ENCODE measurements at regions not wholly inside any gene's neighbourhood (a gene's known extent, or its start where the extent isn't known, plus 50 kb on each side); places are given as distances from the start of the nearest gene placed in this dataset.

DNA sequence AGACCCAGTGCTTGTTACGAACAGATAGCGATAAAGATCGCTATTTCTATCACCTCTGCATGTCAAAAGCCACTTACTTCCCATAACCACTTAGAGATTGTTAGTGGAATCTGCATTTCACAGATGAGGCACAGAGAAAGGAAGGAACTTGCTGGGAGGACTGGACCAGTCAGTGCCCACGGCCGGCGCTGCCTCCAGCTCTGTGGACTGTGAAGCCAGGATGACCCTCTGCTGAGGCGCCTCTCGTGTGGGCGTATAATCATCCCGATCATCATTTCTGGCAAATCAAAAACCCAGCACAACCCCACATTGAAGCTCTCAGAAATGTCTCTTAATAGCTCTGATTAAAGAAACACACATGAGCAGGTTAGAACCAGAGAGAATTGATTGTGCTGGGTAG, 61.5 kb upstream of the ADRA2C start:
- DNase-seq (ENCODE audit: low spot score): no peak

GRCh38 chr4:3703677-3704521, 62.3 kb upstream of the ADRA2C start:
- DNase-seq (ENCODE audit: low spot score): no peak

DNA sequence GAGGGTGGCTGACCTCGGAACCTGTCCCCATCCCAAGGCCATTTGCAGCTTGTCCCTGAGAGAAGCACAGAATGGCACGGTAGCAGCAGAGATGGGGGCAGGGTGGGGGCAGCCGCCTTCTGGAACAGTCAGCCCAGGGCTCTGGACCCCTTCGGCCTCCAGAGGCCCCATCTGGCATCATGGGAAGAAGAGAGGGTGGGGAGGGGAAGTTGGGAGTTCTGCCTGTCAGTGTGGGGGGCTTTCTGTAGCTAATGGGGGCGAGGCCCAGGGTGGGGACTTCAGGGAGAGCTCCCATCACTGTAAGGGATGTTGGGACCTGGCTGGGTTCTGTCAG, 62.9 kb upstream of the ADRA2C start:
- DNase-seq (ENCODE audit: low spot score): no peak

DNA sequence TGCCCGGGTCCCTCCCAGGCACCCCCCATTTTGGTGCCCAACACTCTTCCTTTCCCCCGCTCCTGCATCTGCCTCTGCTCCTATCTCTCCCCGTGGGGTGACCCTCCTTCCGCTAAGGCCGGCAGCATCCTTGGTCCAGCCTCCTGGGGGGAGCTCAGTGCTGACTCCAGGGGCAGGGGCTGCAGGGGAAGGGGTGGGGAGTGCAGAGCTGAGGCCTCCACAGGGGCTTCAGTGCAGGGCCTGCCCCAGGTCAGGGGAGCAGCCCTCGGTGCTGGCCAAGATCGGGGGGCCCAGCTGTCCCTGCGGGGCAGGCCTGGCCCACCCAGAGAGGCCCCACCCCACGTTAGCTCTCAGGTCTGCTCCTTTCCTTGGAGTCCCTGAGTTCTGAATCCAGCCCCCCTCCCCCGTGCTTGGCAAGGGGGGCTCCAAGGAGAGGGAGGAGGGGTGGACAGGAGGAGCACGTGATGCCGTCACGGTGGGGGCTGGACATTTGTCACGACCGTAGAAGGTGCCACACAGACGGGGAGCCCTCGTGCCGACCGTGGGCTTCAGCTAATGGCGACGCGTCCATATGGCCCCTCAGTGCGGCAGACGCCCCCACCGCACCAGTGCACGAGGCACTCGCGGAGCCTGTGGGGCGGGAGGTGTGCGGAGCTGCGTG, 63.5 kb upstream of the ADRA2C start:
- DNase-seq (ENCODE audit: low spot score): no peak

DNA sequence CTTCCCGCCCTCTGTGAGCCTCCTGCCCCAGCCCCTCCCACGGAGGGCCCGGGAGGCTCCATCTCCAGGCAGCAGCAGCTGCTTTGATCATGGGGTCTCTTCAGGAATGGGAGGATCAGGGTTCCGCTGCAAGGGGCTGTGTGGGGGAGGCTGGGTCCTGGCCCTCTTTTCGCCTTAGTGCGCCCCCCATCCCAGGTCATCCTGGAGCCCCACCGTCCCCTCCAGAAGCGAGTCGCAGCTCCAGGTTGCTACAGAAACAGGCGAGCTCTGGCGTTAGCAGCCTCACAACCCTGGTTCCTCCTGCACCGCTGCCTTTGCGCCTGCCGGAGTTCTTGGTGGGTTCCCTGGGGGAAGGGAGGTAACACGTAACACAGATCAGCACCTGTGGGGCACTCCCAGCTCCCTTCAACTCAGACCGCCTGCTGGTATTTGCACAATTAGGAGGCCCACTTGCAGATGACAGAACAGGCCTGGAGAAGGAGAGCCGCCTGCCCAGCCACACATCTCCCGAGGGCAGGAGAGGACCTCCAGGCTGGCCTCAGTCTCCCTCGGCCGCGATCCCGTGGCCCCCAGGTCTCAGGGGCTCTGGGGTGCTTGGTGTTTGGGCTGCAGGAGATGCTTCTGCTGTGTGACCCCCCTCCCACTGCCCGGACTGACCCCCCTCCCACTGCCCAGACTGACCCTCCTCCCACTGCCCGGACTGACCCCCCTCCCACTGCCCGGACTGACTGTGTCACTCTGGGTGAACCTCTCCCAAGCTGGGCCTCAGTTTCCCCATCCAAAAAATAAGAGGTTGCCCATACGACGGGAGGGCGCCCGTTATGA, 64.2 kb upstream of the ADRA2C start:
- DNase-seq (ENCODE audit: low spot score): no peak

DNA sequence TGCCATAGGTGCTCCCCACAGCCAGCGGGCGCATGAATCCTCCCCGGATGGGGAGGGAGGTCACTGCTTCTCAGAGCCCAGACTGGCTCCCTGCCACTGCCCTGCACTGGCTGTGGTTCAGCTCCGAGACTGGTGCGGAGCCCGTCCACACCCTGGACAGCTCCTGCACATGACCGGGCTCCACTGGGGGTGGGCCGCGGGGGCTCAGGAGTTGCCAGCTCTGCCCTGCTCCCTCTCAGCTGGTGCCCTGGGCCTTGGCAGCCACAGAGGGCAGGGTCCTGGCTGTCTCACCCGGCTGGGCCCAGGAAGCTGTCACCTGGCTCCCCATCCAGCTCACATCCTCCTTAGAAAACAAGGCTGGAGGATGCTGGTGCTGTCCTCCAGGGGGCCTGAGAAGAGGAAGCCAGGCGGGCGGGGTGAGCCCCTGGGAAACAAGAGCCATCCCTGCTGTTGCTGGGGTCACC, 64.9 kb upstream of the ADRA2C start:
- no peak for DNase-seq (ENCODE audit: low spot score)

GRCh38 chr4:3700736-3701135, 65.4 kb upstream of the ADRA2C start:
- DNase-seq (ENCODE audit: low spot score): no peak

DNA sequence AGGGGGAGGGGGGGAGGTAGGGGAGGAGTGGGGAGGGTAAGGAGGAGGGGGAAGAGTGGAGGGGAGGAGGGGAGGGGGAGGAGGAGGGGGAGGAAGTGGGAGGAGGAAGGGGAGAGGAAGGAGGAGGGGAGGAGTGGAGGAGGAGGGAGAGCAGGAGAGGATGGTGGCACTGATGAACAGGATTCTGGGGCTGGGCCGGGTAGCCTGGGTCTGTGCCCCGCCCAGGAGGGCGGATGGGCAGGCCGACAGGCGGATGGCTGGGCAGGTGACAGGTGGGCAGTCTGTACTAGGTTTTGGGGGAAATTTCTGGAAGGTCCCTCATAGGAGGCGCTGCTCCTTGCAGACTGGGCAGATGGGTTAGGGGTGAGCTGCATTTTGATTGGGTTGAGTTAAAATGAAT, 66.0 kb upstream of the ADRA2C start:
- no peak for DNase-seq (ENCODE audit: low spot score)

GRCh38 chr4:3699678-3700077, 66.5 kb upstream of the ADRA2C start:
- DNase-seq (ENCODE audit: low spot score): no peak

DNA sequence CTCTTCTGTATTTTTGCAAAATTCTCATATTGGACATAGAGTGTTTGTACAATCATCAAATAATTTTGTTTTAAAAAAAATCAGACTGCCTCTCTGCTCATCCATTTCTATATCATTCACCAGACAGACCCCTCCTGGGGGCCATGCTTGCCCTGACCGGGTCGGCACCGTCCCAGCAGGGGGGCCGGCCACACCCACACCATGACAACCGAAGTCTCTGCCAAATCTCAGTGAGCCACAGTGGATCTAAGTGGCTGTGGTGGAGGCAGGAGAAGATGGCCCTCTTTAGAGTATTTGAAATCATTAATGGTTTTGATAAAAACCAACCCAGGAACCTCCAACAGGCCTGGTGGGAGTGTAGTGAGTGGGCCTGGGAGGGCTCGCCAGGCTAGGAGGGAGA, 66.9 kb upstream of the ADRA2C start:
- no peak for DNase-seq (ENCODE audit: low spot score)

GRCh38 chr4:3697033-3697432, 69.2 kb upstream of the ADRA2C start:
- no peak for DNase-seq (ENCODE audit: low spot score)

DNA sequence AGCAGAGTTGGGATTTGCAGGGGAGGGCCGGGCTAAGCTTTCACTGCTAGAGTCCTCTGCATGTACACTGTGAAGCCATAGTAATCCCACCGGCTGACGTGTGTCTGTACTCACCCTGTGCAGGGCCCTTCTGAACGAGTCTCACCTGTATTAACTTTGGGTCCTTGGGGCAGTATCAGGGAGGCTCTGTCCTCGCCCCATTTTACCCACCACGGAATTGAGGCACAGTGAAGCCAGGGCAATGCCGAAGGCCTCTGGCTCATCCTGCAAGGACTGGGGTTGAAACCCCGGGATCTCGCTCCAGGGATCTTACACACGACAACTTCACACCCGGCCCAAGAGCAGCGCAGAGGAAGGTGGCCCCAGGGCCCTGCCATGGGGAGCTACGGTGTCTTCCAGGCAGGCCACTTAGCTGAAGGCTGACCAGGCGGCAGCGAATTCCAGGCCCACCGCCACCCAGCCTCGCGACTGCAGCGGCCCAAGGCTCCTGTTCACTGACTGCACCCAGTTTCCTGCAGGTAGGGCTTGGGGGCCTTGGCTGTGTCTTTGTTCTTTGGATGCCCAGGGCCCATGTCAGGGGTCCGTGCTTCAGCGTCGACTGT, 75.5 kb upstream of the ADRA2C start:
- no peak for DNase-seq (ENCODE audit: low spot score)

DNA sequence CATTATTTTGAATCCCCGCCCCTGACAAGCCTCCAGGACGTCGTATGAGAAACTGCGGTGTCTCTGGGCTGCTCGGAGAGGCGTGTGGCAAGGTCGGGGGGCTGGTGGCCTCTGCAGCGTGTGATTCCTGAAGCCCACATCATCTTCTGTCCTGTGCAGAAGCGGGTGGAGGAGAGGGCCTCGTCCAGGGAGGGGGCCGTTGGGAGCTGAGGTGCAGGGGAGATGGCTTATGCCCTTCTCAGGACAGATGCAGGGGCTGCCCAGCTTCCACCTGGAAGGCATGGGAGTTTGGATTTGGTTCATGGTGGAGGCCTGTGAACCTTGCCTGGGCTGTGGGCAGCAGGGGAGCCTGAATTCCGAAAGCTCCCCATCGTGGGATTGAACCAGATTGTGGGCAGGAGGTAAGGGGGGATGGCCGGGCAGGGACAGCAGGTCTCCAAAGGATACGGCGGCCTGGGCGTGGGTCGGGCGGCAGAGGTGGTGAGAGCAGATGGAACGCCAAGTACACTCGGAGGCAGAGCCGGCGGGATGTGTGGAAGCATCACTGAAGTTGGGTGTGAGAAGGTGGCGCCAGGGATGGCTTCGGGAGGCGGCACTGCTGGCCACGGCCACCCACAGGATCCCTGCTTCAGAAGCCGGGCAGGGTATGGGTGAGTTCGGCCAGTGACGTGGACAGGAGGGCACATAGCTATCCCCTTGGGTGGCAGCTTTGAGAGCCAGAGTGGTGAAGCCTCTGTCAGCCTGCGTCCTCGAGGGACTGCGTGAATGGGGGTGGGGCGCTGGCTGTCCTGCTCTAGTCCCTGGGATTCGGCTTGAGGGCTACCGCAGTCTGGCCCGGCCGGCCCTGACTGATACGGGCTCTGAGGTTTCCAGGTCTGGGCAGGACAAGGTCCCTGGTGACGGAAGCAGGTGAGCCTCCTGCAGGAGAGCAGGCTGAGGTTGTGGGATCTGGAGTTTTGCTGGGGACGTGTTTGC, 76.3 kb upstream of the ADRA2C start:
- no peak for DNase-seq (ENCODE audit: low spot score)

DNA sequence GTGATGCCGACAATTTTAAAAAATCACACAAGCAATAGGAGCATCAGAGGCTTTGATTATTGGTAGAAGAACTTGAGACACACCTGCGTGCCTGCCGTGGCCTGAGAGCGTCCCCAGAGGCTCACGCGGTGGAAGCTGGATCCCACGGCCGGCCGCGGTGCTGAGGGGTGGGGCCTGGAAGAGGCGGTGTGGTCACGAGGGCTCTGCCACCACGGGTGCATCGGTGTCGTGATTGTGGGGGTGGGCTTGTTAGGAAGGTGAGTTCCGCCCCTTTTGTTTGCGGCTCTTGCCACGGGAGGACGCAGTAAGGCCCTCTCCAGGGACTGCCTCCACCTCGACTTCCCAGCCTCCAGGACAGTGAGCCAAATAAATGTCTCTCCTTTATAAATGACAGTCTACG, 77.2 kb upstream of the ADRA2C start:
- no peak for DNase-seq (ENCODE audit: low spot score)

DNA sequence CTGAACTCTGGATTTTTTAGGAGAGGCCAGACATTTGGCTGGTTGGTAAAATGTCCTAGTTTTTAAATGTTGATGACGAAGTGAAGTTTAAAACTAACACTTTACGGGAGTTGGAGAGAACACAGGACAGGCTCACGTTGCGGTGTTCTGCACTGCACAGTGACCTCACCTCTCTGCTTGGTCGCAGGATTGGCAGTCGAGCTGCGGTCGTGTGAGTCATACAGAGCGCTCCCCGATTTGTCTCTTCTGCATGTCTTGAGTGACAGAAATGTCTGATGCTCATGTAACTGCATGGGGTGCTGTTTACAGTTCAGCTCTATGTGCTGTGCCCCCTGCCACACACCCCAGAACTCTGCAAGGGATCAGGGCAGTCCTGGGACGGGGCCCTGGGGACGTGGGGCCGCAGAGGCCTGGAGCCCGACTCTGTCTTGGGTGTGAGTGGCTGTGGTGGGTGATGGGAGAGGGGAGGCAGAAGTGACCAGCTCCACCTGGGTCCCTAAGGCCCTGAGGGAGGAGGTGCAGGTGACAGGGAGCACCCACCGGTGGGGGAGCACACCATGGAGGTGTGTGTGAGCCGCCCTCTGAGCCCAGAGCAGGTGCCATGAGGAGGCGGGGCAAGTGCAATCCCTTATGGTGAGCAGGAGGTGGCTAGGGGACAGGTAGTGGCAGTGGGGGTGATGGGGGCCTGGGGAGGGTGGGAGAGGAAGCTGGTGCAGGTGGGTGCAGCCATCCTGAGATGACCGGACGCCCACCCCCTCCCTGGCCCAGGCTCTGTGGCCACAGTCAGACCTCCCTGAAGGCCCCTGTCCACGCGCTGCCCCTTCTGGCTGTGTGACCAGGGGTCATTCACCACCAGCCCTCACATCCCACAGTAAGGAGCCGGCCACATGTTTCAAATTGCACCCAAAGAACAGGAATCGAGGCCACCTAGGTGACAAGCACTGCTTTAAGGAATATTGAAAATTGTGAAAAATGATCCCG, 77.9 kb upstream of the ADRA2C start:
- no peak for DNase-seq (ENCODE audit: low spot score)

- no peak for DNase-seq (ENCODE audit: low spot score)
These were observed 78.6 kb upstream of the ADRA2C start for GRCh38 chr4:3687538-3687937.

- no peak for DNase-seq (ENCODE audit: low spot score)
These were observed 79.4 kb upstream of the ADRA2C start for GRCh38 chr4:3686753-3687152.

- DNase-seq (ENCODE audit: low spot score): no peak
These were observed 81.0 kb upstream of the ADRA2C start for GRCh38 chr4:3685081-3685645.

GRCh38 chr4:3684546-3684945, 81.6 kb upstream of the ADRA2C start:
- DNase-seq (ENCODE audit: low spot score): no peak
